ENCODE measurements at regions not wholly inside any gene's neighbourhood (a gene's known extent, or its start where the extent isn't known, plus 50 kb on each side); places are given as distances from the start of the nearest gene placed in this dataset.

GRCh38 chr11:121958323-121958970 lies 157.6 kb downstream of the BLID start:
- TF ChIP-seq CTCF (IDR thresholded peaks at IDR 0.05; ENCODE audit: low read length) (no peak), EZH2 (optimal IDR thresholded peaks at IDR 0.05; ENCODE audit: low read depth, low read length) (no peak)
